Effector CD8-positive, alpha-beta T cell (primary cell): ENCODE measurements at regions not wholly inside any gene's neighbourhood (a gene's known extent, or its start where the extent isn't known, plus 50 kb on each side); places are given as distances from the start of the nearest gene placed in this dataset.

Experiments
- DNase-seq: peaks from one replicate; lab custom pipeline; 2025; lab: John Stamatoyannopoulos, UW

DNA sequence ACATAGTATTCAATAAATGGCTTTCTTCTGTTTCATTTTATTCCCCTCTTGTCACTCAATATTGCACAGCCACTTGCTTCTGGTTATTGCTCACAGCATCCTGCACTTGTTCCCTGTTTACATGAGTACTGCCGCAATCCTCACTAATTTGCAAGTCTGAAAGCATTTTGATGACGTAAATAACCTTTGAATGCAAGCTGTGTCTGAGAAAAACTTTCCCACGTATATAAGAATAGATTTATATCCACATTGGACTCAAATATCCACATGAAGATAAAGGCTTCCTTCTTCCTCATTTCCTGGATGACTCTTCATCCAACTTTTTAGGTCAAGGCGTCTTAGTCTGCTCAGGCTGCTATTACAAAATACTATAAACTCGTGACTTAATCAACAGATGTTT lies 88.2 kb upstream of the DAP start:
- DNase-seq, result no peak

DNA sequence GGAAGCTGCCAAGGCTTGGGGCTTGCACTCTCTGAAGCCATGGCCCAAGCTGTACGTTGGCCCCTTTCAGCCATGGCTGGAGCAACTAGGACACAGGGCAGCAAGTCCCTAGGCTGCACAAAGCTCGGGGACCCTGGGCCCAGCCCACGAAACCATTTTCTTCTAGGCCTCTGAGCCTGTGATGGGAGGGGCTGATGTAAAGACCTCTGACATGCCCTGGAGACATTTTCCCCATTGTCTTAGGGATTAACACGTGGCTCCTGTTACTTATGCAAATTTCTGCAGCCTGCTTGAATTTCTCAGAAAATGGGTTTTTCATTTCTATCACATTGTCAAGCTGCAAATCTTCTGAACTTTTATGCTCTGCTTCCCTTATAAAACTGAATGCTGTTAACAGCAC lies 83.0 kb upstream of the DAP start:
- DNase-seq, result no peak

GRCh38 chr5:10842823-10843222 lies 81.8 kb upstream of the DAP start:
- no peak for DNase-seq

DNA sequence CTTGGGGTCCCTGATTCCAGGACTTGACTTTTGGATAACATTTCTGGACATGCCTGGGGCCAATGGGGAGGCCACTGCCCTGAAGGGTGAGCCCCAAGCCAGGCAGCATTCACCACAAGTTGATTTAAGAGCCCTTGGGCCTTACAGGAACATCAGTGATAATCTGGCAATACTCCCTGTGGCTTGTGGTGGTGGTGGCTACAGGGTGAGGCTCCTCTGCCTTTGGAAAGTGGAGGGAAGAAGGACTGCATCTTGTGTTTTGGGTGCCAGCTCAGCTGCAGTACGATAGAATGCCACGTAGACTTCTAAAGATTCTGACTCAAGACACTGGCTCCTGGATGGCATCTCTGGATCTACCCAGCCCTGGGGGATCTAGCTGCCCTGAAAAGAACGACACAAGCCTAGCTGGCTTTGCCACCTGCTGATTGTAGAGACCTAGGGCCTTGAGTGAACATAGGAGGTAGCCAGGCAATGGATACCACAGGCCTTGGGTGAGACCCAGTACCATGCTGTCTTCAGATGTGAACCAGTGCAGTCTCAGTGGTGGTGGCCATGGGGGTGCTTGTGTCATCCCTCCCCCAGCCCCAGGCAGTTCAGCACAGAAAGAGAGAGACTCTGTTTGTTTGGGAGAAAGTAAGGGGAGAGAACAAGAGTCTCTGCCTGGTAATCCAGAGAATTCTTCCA lies 79.0 kb upstream of the DAP start:
- no peak for DNase-seq

DNA sequence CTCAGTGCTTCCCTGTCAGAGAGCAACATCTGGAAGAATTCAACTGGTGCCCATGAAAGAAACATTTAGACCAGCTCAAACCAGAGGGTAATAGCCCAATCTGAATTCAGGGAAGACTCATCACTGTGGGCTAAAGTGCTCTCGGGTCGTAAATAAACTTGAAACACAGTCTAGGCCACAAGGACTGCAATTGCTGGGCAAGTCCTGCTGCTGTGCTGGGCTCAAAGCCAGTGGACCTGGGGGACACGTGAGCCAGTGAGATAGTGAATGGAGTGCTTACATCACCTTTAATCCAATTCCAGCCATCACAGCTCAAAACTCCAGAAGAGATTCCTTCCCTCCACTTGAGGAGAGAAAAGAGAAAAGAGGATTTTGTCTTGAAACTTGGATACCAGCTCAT lies 78.1 kb upstream of the DAP start:
- DNase-seq, result no peak

GRCh38 chr5:10838038-10838437 lies 77.0 kb upstream of the DAP start:
- DNase-seq, result no peak

GRCh38 chr5:10836986-10837385 lies 76.0 kb upstream of the DAP start:
- no peak for DNase-seq

DNA sequence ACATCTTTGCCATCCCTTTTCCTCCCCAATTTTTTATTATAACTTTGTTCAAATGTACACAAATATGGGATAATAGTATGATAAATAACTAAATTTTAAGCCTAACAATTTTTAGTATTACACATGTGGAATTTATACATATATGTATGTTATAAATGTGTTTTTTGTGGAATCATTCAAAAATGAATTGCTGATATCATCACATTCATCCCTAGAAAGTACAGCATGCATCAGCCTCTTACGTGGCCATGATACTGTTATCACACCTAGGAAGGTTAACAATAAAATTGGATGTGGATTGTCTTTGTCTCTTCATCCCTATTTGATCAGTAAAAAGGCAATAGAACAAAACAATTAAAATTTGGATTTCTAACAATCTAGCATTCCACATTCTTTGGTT lies 73.7 kb upstream of the DAP start:
- DNase-seq, result no peak

DNA sequence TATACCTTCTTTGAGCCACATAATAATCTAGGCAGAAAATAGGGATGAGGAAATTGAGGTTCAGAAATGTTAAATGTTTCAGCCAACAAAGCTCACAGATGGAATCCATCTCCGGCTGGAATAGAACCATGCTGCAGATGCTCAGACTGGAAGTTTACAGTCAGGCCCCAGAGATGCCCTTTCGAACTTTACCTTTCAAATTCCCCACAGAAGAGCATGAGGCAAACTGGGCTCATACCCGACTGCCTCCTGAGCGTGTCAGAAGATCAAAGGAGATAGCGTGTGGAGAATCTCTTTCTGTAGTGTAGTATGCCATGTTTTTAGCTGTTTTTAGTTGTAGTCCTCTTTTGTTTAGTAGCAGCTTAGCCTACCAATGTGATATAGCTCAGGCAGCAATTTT lies 72.0 kb upstream of the DAP start:
- no peak for DNase-seq

- no peak for DNase-seq
These were observed 71.4 kb upstream of the DAP start for GRCh38 chr5:10832421-10832820.

DNA sequence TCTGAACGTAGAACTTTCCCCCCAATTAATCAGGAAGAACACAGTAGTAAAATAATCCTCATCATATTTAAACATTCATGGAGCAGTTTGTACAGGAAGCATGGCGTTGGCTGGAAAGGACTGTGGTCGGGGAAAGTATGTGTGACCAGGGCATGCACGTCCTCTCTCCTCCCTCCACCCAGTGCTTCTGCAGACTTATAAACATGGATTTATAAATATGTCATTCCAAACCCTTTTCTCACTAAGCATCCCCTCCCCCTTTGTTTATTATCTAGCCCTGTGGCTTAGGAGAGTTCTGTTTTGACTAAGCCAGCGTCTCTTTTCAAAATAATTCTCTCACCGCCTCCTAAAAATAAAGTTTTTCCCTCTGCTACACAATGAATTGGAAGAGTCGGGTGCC lies 70.4 kb upstream of the DAP start:
- DNase-seq, result no peak

DNA sequence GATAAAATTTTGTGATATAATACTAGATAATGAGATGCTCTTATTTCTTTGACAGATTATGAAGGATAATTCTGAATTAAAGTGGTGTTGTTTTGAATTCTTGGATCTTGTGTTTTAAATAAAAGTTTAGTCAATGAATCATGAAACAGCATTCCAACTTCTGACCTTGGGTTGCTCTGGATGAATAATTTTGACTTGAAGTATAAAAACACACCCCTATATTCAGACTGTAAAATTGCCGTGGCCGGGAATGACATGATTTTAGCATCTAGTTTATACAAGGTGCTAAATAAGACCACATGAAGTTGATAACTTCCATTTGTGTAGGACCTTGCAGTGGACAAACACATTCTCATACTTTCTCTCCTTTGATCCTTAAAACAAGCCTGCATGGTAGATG lies 67.2 kb upstream of the DAP start:
- no peak for DNase-seq

DNA sequence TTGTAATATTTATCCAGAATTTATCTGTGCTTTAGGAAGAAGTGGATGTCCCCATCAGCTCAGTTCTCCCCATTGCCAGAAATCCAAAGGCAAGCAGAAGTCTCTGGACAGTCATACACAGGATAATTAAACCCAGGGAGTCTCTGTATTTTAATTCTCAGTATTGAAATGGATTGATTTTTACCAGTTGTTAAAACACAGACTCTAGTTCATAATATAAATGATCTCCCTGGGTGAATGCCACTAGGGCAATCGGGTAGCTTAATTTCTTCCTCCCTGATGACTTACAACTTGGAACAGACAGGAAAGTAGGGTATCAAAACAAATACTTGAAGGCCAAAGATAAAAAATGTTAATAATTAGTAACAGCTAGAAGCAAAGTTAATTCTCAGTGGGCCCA lies 66.5 kb upstream of the DAP start:
- DNase-seq, result no peak

GRCh38 chr5:10826971-10827370 lies 65.9 kb upstream of the DAP start:
- no peak for DNase-seq

GRCh38 chr5:10825897-10826644 lies 65.0 kb upstream of the DAP start:
- no peak for DNase-seq

DNA sequence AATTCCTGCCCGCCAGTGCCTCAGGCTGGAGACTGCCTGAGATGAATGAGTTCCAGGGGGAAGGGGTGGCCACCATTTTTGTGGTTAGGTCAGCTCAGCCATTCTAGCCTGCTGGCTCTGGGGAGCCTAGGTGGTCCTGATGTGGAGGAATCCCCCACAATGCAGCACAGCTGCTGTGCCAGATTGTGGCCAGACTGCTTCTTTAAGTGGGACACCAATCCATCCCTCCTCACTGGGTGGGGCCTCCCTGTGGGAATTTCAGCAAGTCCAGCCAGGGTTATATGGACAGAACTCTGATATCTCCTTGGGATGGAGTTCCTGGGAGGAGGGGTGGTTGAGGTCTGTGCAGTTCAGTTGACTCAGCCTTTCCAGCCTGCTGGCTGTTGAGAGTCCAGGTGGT lies 51.2 kb upstream of the DAP start:
- DNase-seq, result no peak
